LNCAP (cell line): ENCODE measurements at regions not wholly inside any gene's neighbourhood (a gene's known extent, or its start where the extent isn't known, plus 50 kb on each side); places are given as distances from the start of the nearest gene placed in this dataset.
A peak's percentile ranks its signal among the peaks of the same experiment; 100 is the strongest.

Source experiments
- TF ChIP-seq, protein P1 (sequence below): fragments of 450-650 bp; IDR thresholded peaks from 2 replicates; pipeline ENCODE4 v1.5.1; 2017; ENCODE audit warnings: mild to moderate bottlenecking

DNA sequence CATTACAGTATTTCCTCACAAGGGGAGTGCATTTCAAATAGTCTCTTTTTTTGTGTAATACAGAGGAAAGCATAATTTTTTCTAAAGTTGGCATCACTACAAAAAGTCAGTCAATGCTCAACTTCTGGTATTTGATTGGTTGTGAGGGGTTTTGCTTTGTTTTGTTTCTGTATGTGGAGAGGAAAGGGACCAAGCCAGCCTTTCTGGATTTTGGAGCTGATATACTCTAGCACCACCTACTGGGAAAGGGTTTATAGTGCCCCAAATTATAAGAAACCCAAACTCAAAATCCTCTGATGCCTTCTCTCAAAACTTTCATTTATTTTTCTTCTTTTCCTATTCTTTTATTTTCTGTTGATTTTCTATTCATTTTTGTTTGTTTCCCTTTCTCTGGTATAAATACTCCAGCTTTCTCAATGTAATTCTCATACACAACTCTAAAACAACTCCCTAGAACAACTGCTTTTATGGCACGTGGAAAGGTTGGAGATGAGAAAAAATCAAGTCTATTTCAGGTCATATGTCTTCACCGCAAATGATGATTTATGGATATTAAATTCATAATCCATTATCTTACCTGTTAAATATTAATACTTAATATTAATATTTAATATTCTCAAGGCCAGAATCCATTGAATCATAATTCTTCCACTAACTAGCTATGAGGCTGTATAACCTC, 69.5 kb upstream of the ANXA1 start:
- TF ChIP-seq, protein P1, sequence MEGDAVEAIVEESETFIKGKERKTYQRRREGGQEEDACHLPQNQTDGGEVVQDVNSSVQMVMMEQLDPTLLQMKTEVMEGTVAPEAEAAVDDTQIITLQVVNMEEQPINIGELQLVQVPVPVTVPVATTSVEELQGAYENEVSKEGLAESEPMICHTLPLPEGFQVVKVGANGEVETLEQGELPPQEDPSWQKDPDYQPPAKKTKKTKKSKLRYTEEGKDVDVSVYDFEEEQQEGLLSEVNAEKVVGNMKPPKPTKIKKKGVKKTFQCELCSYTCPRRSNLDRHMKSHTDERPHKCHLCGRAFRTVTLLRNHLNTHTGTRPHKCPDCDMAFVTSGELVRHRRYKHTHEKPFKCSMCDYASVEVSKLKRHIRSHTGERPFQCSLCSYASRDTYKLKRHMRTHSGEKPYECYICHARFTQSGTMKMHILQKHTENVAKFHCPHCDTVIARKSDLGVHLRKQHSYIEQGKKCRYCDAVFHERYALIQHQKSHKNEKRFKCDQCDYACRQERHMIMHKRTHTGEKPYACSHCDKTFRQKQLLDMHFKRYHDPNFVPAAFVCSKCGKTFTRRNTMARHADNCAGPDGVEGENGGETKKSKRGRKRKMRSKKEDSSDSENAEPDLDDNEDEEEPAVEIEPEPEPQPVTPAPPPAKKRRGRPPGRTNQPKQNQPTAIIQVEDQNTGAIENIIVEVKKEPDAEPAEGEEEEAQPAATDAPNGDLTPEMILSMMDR: peak; percentile 77

DNA sequence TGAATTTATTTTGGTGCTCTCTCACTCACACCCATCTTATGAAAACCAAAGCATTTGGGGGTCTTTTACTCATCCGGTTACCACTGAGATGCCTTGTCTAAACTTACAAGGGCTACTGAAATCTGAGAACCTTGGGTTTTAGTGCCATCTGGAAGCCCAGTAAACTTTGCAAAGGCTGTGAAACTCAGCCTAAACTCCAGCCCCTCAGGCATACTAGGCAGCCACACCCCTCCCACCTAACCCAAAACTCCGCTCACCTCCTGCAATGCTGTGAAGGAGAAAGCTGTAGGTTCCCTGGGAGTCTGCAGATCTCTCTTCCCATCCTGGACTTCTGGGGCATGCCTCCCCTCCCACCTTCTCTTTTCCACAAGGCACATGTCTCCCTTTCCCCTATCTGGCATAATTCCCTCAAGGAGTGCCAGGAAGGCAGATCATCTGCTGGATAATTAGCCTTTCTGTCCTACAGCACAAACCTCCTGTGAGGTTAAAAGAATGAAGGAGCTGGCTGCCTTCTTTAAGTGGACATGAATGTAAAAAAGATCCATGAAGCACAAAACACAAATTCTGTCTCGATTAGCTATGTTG, 71.5 kb upstream of the ANXA1 start:
- TF ChIP-seq, protein P1: no peak

DNA sequence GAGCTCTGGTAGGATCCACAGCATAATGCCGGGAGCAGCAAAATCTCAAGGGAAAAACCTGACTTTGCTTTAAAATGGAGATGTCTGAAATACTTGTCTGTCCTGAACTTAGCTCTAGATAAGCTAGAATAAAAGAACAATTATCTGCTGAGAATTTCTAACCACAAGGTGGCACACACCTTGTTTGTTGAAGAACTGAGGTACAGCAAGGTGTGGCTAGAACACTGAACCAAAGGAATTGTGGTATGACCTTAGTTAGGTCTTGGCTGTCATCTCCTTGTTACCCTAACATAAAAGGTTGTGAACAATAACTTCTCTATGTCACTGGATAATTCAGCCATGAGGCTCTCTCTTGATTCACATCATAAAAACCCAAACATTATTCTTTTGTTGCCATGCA, 72.3 kb upstream of the ANXA1 start:
- TF ChIP-seq, protein P1: peak; percentile 44; the same call in 1 of the 2 replicates

DNA sequence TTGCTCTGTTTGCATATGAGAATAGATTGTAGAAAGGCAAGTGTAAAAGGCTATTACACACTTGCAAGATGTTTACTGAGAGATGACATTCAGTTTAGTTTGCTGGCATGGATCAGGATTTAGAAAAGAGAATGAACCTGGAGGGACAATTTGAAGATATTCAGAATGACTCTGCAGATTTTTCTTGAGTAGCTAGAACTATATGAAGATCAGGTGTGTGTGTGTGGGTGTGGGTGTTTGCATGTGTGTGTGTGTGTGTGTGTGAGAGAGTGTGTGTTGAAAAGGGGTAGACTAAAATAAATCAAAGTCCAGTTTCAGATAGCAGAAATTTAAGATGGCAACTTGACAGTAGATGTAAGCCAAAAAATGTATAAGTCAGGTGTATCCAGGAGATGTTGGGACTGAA, 74.0 kb upstream of the ANXA1 start:
- TF ChIP-seq, protein P1: no peak

DNA sequence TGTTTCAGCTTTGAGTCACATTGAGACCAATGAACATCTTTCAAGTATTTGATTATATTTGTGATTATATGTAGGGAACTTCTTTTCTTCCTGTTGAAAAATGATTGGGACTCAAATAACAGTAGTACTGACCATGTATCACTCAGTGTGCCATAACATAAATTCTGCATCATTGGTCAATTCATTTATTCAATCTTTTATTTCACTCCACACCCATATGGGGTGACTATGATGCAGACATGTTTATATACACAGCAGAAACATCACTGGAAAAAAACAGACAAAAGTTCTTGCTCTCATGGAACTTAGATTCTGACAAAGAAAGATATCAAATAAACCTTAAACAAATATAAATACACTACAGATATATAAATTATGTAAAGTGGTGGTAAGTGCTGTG, 74.7 kb upstream of the ANXA1 start:
- TF ChIP-seq, protein P1: no peak

DNA sequence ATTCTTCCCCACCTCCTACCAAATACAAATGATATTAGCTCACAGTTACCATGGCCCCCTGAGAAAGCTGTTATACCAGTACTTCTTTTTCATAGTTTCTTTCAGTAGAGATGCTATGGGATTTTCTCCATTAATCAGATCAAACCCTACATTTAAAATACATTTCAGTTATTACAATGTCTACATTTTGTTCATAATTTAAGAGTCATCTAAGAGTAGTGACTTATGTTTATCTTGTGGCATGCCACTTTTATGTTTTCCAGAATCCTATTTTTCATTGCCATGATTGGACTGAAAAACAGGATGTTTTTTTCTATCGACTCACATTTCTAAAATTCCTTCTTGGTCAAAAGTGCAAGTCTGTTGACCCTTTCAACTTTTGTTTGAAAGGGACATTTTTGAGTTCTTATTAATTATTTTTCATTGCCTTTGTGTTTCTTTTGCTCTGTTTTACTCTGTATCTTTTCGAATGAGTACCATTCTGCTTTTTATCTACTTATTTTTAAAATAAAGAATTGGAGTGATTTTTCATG, 77.4 kb upstream of the ANXA1 start:
- TF ChIP-seq, protein P1: no peak

DNA sequence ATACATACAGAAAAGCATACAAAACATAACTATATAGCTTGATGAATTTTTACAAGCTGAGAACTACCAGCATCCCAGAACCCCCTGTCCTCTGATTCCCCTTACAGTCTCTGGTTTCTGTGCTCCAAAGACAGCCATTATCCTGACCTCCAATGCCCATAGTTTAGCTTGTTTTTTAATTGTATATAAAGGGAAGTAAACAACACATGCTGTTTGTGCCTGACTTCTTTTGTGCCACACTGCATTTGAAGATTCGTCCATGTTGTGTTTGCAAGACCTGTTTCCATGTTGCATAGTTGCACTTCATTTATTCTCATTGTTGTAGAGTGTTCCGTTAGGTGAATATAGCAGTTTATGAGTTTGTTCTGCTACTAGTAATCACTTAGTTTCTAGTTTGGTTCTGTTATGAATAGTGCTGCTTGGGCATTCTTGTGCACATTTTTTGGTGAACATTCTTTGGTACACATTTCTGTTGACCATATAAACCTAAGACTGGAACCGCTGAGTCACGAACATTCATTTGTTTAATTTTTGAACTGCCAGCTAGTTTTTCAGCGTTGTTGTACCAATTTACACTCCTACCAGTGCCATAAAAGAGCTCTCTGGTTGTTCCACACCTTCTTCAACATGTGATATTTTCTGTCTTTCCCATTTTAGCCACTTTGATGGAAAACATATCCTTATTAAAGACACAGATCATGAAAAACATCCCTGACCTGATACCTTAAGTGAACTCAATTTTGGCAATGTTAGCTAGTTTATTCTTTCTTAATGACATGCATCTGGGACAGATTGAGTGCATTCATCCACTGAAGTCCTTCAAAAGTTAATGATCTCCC, 78.1 kb upstream of the ANXA1 start:
- TF ChIP-seq, protein P1: no peak
